HG02885 (cell line): ENCODE measurements at regions not wholly inside any gene's neighbourhood (a gene's known extent, or its start where the extent isn't known, plus 50 kb on each side); places are given as distances from the start of the nearest gene placed in this dataset.
"Not testable (repeated sequence)": the region's sequence is repeated elsewhere in the genome, so short reads cannot be mapped to it uniquely, and the experiment has no call there.

Experiments used
- ATAC-seq: cut with Tn5 transposase; IDR thresholded peaks from one replicate; pipeline ENCODE4 v1.9.1; 2021; ENCODE audit warnings: mild to moderate bottlenecking; ENCODE audit not compliant: unreplicated experiment, poor library complexity

DNA sequence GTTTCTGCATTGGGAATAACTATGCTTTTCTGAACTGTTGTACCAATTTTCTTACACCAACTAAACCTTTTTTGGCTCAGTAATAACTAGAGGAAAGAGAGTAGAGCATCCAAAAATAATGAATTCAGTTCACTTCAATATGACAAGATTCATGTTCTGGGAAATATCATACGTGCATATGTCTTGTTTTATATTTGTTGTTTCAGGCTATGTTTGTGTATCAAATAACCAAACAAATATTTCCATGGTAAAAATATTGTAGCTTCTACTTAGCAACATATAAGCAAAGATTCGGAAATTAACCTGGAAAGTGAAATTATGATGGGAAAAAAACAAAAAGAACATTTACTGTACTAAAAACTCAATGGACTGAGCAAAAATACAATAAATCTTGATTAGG lies 503.2 kb downstream of the TMEM114 start:
- no peak for ATAC-seq

DNA sequence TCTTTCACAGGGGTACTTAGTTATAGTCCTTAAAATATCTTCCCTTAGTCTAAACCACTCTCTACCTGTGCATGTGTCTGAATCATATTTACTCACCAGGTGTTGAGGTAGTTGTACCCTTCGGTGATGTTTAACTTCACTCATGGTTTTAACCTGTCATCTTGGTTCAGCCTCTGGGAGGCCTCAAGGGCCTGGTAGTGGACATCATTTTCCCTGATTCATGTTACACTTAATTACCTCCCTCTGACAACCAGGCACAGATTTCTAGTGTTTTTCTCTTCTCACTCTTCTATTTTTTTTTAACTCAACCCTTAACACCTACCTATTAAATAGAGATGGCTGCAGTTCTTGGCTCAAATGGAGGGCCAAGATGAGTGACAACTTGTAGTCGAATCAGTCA lies 505.4 kb downstream of the TMEM114 start:
- no peak for ATAC-seq

GRCh38 chr16:8084302-8084701 lies 506.0 kb downstream of the TMEM114 start:
- no peak for ATAC-seq

- no peak for ATAC-seq
Observed at GRCh38 chr16:8083560-8083959, 506.8 kb downstream of the TMEM114 start.

DNA sequence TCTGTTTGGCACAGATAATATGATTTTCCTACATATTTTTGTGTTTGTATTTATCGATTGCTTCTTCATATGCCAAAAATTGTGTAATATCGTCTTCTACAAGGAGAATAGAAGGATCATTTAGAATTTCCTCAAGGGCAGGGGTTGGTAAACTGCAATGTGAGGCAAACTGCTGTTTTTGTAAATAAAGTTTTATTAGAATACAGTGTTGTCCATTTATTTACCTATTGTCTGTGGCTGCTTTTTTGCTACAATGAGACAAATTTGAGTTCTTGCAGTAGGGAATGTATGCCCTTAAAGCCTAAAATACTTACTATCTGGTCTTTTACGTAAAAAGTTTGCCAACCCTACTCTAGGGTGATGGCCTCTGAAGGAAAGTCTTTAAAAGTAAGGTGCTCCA lies 509.5 kb downstream of the TMEM114 start:
- ATAC-seq: no peak

GRCh38 chr16:8075271-8075670 lies 515.0 kb downstream of the TMEM114 start:
- no peak for ATAC-seq

DNA sequence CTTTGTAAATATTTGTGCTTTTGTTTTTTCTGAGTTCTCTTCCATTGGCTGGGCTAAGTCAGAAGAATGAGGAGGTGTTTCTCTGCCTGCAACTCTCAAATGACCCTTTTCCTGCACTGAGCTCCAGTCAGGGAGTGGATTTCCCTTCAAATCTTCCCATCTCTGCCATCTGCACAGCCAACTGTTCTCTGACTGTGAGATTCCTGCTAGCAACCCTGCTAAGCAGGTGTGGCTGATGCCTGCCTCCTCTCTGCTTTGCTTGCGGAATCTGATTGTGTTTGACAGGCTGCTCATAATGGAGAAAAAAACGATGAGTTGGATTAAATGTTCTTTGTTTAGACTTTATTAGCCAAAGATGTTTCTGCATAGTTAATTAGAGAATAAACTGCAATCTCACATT lies 519.8 kb downstream of the TMEM114 start:
- ATAC-seq: no peak

DNA sequence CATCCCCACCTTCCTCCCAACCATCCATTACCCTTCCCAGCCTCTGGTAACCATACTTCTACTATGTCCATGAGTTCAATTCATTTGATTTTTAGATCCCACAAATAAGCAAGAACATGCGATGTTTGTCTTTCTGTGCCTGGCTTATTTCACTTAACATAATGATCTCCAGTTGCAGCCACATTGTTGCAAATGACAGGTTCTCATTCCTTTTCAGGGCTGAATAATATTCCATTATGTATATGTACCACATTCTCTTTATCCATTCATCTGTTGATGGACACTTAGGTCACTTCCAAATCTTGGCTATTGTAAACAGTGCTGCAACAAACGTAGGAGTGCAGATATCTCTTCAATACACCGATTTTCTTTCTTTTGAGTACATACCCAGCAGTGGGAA lies 522.1 kb downstream of the TMEM114 start:
- not testable (repeated sequence) for ATAC-seq

DNA sequence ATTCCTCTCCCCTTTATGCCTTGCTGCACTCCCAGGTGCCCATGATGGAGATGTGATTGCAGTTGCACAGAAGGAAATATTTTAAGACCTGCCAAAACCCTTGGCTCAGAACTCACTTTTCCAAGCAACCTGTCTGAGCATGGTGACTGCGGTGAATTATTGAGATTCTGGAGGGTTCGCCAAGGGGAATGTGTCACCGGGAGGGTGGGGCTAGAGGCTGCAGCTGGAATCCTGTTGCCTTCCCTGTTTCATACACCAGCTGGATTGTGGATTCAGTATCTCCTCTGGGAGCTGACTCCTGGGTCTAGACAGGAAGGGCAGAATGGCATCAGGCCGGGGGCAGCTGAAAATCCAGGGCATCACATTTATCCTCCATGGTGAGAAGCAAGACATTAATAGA lies 527.2 kb downstream of the TMEM114 start:
- no peak for ATAC-seq

- ATAC-seq: no peak
Observed at GRCh38 chr16:8062677-8063076, 527.6 kb downstream of the TMEM114 start.

DNA sequence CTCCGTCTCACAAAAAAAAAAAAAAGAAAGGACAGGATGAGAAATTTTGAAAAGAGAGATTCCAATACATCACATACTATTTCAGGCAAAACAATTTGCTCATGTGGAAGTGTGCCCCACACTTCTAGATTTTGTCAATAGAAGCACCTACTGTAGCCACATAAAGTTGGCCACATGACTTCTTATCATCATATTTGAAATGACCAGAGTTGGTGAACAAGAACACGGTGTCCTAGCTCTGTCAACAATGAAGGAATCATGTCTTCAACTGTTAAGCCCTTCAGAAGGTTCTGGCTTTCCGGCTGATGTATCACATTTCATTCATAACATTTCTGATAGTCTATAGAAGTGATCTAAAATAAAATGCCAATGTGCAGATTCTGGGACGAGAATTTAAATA lies 534.5 kb downstream of the TMEM114 start:
- no peak for ATAC-seq

GRCh38 chr16:8053437-8053836 lies 536.9 kb downstream of the TMEM114 start:
- ATAC-seq: no peak

GRCh38 chr16:8048433-8048832 lies 541.9 kb downstream of the TMEM114 start:
- ATAC-seq: no peak

GRCh38 chr16:8047736-8048135 lies 542.6 kb downstream of the TMEM114 start:
- ATAC-seq: no peak

- ATAC-seq: no peak
Observed at GRCh38 chr16:8044796-8045195, 545.5 kb downstream of the TMEM114 start.

- no peak for ATAC-seq
Observed at GRCh38 chr16:8032406-8032805, 557.9 kb downstream of the TMEM114 start.

GRCh38 chr16:8030004-8030403 lies 560.3 kb downstream of the TMEM114 start:
- ATAC-seq: not testable (repeated sequence)

GRCh38 chr16:8026450-8026849 lies 563.9 kb downstream of the TMEM114 start:
- no peak for ATAC-seq

- ATAC-seq: no peak
Observed at GRCh38 chr16:8023326-8023725, 567.0 kb downstream of the TMEM114 start.

- ATAC-seq: no peak
Observed at GRCh38 chr16:8005096-8005860, 585.0 kb downstream of the TMEM114 start.

DNA sequence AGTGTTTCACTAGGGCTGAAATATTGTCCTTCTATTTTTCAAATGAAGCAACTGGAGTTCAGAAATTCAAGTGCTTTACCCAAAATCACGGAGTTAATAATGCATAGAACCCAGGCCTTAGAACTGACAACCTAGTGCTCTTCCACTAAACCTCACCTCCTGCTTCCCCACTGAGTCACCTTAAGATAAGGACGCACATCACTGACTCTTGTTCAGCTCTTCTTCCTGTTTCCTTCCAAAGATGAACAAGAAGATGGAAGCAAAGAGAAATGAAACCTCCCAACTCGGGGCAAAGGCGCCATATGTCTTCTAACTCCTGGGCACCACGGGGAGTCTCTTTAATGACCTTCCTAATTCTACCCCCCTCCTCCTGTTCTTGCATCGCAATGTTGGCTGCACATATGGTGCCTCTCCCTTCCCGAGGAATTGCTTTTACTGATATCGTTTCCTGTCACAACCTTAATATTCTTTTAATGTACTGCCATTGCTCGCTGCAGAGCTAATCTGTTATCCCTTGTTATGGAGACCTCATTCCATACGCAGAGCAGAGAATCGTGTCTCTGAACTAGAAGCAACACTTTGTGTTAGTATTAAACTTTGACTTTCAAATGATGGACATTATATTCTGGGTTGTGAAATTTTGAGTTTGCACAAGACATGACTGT lies 591.4 kb downstream of the TMEM114 start:
- no peak for ATAC-seq

DNA sequence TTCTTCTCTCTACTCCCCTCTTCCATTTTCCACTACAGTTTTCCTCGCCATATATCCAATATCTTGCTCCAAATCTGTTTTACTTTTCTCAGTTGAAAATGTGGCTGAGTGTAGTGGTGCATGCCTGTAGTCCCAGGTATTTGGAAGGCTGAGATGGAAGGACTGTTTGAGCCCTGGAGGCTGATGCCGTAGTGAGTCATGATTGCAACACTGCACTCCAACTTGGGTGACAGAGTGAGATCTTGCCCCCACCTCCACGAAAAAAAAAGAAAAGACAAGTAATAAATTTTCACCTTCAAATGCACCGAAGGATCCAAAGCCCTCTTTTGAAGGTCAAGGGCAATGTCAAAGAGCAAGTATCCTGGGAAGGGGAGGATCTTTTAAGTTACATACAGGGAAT lies 592.3 kb downstream of the TMEM114 start:
- no peak for ATAC-seq
